PC-9 (cell line): ENCODE measurements at regions not wholly inside any gene's neighbourhood (a gene's known extent, or its start where the extent isn't known, plus 50 kb on each side); places are given as distances from the start of the nearest gene placed in this dataset.

Experiments
- BruUV-seq: library from RNA; stranded (reverse); fragments of 400-500 nt; replicated peaks from 2 replicates; lab custom pipeline; 2021; lab: Mats Ljungman, UMichigan
- CTCF ChIA-PET: fragments of 300-600 bp; sonication (Branson Sonifier 250); formaldehyde crosslinking; loops from one replicate; lab custom pipeline; 2022; ENCODE audit warnings: antibody characterized with exemption; lab: Charles Lee
- POLR2A ChIA-PET: fragments of 300-600 bp; sonication (Branson Sonifier 250); formaldehyde crosslinking; loops from one replicate; lab custom pipeline; 2022; ENCODE audit warnings: antibody characterized with exemption; ENCODE audit not compliant: unreplicated experiment; lab: Charles Lee
- DNase-seq, 2 experiments: peaks; one replicate each; pipeline versions ENCODE4 v3.0.0 to v3.0.0-alpha.2; 2015 to 2022; ENCODE audit warnings: mixed read lengths in 1 of 2
- H2AFZ ChIP-seq: fragments of 200-600 bp; sonication (generic); 2 replicates; pipeline ENCODE4 v1.8.1; 2017; ENCODE audit warnings: antibody characterized with exemption
- H3F3A ChIP-seq: fragments of 200-600 bp; sonication (generic); 2 replicates; pipeline ENCODE4 v1.8.1; 2017; ENCODE audit warnings: antibody characterized with exemption, mild to moderate bottlenecking, low read depth; ENCODE audit not compliant: insufficient read depth
- H3K27ac ChIP-seq: fragments of 200-600 bp; sonication (generic); 2 replicates; pipeline ENCODE4 v1.6.1; 2016; ENCODE audit warnings: mixed run types
- H3K27me3 ChIP-seq: fragments of 200-600 bp; sonication (generic); 2 replicates; pipeline ENCODE4 v1.6.1; 2016; ENCODE audit warnings: low read depth, mixed run types; ENCODE audit not compliant: insufficient read depth
- H3K36me3 ChIP-seq: fragments of 200-600 bp; sonication (generic); 2 replicates; pipeline ENCODE4 v1.6.1; 2016; ENCODE audit warnings: low read depth, mixed run types
- H3K4me1 ChIP-seq: fragments of 200-600 bp; sonication (generic); replicated peaks from 2 replicates; pipeline ENCODE4 v1.6.1; 2016; ENCODE audit warnings: mixed run types; ENCODE audit not compliant: insufficient read depth
- H3K4me2 ChIP-seq: fragments of 200-600 bp; sonication (generic); 2 replicates; pipeline ENCODE4 v1.6.1; 2017; ENCODE audit warnings: mixed run types
- H3K4me3 ChIP-seq: fragments of 200-600 bp; sonication (generic); 2 replicates; pipeline ENCODE4 v1.6.1; 2016; ENCODE audit warnings: mixed run types
- H3K79me2 ChIP-seq: fragments of 200-600 bp; sonication (generic); 2 replicates; pipeline ENCODE4 v1.6.1; 2017; ENCODE audit warnings: low read depth, mixed run types
- H3K9me2 ChIP-seq: fragments of 200-600 bp; sonication (generic); 2 replicates; pipeline ENCODE4 v1.8.1; 2017; ENCODE audit warnings: mild to moderate bottlenecking; ENCODE audit not compliant: insufficient read depth
- H3K9me3 ChIP-seq: fragments of 200-600 bp; sonication (generic); 2 replicates; pipeline ENCODE4 v1.8.1; 2016; ENCODE audit warnings: low read depth; ENCODE audit not compliant: insufficient read depth
- H4K20me1 ChIP-seq: fragments of 200-600 bp; sonication (generic); 2 replicates; pipeline ENCODE4 v1.8.1; 2017; ENCODE audit not compliant: insufficient read depth
- EZH2 ChIP-seq: fragments of 200-600 bp; sonication (generic); IDR thresholded peaks from 2 replicates; pipeline ENCODE4 v1.8.0; 2017; ENCODE audit warnings: antibody characterized with exemption, low read depth
- intact Hi-C: fragments of 100-400 bp; cut with micrococcal nuclease; formaldehyde crosslinking; loops from one replicate; pipeline ENCODE4 v1.10.0; 2022; ENCODE audit not compliant: unreplicated experiment
- TF ChIP-seq, protein P1 (sequence below): fragments of 200-600 bp; sonication (generic); conservative IDR thresholded peaks from 2 replicates; pipeline ENCODE4 v1.6.1; 2017; ENCODE audit warnings: mixed run types, antibody characterized with exemption, mild to moderate bottlenecking, moderate library complexity

DNA sequence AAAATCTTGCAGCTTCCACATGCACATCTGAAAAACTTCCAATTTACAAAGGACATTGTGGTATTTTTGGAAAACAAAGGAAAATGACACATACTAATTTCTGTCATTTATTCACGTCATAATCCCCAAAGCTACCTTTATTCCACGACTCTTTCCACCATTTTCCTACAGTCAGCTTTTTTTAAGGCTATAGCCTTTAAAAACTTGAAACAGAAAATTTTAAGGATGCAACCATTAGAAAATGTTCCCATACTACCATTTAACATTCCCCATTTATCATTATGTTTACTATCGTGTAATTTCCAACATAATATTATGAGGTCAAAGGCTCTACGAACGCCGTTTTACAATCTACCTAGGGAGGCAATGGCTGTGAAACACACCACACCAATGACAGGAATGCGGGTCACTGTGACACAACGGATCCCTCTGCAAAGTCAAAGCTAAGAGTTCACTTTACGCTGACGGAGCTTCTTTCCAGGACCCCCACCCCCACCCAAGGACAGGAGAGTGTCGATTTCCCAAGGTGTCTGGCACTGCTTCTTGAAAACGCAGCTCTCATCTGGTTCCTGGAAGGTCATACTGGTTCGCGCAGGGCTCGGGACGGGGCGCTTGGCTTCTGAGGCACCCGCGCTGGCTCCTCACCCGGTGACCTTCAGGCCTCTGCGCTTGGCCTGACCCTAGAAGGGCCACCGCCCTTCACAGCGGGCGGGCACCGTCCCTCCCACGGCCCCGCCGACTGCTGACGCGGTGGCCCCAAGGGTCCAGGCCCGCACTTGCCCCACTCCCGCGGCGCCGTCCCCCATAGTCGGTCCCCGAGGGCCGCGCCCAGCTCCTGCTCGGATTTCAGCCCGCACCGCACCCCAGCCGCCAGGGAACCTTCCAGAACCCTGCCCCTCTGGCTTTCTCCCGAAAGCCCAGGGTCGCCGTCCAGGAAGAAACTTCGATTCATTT lies 50.5 kb upstream of the ATF3 start:
- BruUV-seq = TSS peak; percentile 66
- CTCF ChIA-PET = interaction anchor here (0.6 to 0.8 kb wide), 3 partner anchors 54 to 489 kb away, joined by 3 to 11 read pairs (median 9); no protein-coding TSS in a partner anchor
- Histone ChIP-seq H3K27ac (peak overlapping the region; percentile 63), H2AFZ (peak overlapping the region; percentile 93), H3K27me3 (no peaks in the 10 kb centered on the region), H3K9me3 (no peaks in the 10 kb centered on the region), H3K9me2 (no peaks in the 10 kb centered on the region), H3K4me3 (peak overlapping the region; percentile 67), H3K79me2 (no peaks in the 10 kb centered on the region), H3K36me3 (no peaks in the 10 kb centered on the region), H4K20me1 (no peaks in the 10 kb centered on the region), H3F3A (peaks cover 34% of the 10 kb centered on the region), H3K4me1 (peaks cover 23% of the 10 kb centered on the region), H3K4me2 (peak overlapping the region; percentile 77)
- peak in 1 of 2 experiments; percentile 50 for DNase-seq
- intact Hi-C loops = loop anchor here (1.0 to 2.0 kb wide), 2 partner anchors 72 to 81 kb away; no protein-coding TSS in a partner anchor
- POLR2A ChIA-PET = interaction anchor here (0.6 to 1.0 kb wide), 3 partner anchors 50 to 186 kb away, joined by 3 to 41 read pairs (median 16); partner anchors contain the start of gene ATF3
- TF ChIP-seq, protein P1, sequence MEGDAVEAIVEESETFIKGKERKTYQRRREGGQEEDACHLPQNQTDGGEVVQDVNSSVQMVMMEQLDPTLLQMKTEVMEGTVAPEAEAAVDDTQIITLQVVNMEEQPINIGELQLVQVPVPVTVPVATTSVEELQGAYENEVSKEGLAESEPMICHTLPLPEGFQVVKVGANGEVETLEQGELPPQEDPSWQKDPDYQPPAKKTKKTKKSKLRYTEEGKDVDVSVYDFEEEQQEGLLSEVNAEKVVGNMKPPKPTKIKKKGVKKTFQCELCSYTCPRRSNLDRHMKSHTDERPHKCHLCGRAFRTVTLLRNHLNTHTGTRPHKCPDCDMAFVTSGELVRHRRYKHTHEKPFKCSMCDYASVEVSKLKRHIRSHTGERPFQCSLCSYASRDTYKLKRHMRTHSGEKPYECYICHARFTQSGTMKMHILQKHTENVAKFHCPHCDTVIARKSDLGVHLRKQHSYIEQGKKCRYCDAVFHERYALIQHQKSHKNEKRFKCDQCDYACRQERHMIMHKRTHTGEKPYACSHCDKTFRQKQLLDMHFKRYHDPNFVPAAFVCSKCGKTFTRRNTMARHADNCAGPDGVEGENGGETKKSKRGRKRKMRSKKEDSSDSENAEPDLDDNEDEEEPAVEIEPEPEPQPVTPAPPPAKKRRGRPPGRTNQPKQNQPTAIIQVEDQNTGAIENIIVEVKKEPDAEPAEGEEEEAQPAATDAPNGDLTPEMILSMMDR = no peak
- TF ChIP-seq EZH2 = no peak

DNA sequence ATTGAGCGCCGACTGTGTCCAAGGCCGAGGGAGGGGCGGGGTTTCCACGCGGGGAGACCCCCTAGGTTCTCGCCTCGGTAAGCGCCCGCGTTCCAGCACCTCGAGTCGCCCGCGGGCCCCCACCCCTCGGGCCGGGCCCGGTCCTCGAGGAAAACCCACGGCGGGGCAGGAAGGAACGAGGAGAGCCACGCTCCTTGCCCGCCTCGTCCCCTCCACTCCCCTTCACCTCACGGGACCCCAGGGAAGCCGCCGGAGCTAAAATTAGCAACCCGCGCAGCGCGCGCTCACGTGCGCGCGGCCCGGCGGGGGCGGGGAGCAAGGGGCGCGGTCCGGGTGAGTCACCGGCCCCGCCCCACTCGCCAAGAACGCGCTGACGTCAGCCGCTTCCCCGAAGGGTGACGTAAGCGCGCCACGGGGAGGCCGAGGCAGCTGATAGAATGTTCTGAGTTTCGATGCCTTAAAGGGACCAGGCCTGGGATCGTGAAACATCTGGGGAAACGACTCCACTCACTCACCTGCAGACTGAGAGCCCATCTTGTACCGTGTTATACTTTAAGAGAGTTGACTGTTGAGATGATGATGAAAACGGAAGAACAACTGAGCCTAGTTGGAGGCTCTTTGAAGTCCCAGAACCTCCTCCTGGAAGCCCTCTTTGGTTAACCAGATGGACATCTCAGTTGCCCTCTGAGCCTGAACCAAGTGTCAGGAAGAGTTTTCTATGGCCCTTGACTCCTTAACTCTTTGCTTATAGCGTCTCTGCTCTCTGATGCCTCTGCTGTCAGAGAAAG lies 49.7 kb upstream of the ATF3 start:
- TSS peak; percentile 77 for BruUV-seq
- Histone ChIP-seq H3K4me2 (peak overlapping the region; percentile 77), H3K9me2 (no peaks in the 10 kb centered on the region), H3K9me3 (no peaks in the 10 kb centered on the region), H3K79me2 (no peaks in the 10 kb centered on the region), H3F3A (peaks cover 32% of the 10 kb centered on the region), H3K36me3 (no peaks in the 10 kb centered on the region), H3K4me3 (peak overlapping the region; percentile 67), H4K20me1 (no peaks in the 10 kb centered on the region), H2AFZ (peak overlapping the region; percentile 93), H3K4me1 (peaks cover 23% of the 10 kb centered on the region), H3K27me3 (no peaks in the 10 kb centered on the region), H3K27ac (peak overlapping the region; percentile 63)
- CTCF ChIA-PET = interaction anchor here (0.6 to 0.8 kb wide), 2 partner anchors 55 to 81 kb away, joined by 9 to 11 read pairs; no protein-coding TSS in a partner anchor
- no peak for TF ChIP-seq EZH2
- TF ChIP-seq, protein P1 = no peak
- intact Hi-C loops = loop anchor here (1.0 to 2.0 kb wide), 4 partner anchors 37 to 82 kb away; partner anchors contain the start of gene ATF3
- POLR2A ChIA-PET = interaction anchor here (0.6 to 1.0 kb wide), 3 partner anchors 50 to 185 kb away, joined by 3 to 16 read pairs (median 3); partner anchors contain the start of gene ATF3
- DNase-seq = peak; percentile 58 to 86
